ENCODE measurements at regions not wholly inside any gene's neighbourhood (a gene's known extent, or its start where the extent isn't known, plus 50 kb on each side); places are given as distances from the start of the nearest gene placed in this dataset.

DNA sequence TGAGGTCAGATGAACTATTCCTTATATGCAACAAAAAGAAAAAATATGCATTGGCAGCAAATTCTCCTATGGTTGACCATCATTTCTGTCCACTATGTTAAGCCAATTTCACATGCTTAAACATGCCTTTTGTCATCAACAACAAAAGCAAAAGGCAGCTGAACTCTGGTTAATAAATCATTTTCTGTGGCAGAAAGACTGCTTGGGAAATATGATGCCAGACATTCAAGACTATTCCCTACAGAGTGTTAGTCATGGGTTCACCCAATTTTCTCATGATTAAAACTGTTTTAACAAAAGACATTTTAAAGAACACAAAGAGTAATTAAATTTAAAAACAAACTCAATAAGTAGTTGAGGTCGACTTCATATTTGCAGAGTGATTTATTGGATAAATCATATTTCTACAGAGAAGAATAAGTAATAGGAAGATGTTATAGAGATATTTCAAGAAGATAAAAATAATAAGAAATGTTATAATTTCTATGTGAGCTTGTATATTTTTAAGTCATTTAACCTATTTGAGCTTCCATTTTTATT, 890.6 kb downstream of the STPG2 start:
- TF ChIP-seq, protein P1, sequence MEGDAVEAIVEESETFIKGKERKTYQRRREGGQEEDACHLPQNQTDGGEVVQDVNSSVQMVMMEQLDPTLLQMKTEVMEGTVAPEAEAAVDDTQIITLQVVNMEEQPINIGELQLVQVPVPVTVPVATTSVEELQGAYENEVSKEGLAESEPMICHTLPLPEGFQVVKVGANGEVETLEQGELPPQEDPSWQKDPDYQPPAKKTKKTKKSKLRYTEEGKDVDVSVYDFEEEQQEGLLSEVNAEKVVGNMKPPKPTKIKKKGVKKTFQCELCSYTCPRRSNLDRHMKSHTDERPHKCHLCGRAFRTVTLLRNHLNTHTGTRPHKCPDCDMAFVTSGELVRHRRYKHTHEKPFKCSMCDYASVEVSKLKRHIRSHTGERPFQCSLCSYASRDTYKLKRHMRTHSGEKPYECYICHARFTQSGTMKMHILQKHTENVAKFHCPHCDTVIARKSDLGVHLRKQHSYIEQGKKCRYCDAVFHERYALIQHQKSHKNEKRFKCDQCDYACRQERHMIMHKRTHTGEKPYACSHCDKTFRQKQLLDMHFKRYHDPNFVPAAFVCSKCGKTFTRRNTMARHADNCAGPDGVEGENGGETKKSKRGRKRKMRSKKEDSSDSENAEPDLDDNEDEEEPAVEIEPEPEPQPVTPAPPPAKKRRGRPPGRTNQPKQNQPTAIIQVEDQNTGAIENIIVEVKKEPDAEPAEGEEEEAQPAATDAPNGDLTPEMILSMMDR (IDR thresholded peaks at IDR 0.05), result no peak
- TF ChIP-seq EZH2 (IDR thresholded peaks at IDR 0.05; ENCODE audit: borderline replicate concordance, insufficient read depth, low read depth, low read length, poor library complexity, severe bottlenecking), result no peak
